GM18502 (cell line): ENCODE measurements at regions not wholly inside any gene's neighbourhood (a gene's known extent, or its start where the extent isn't known, plus 50 kb on each side); places are given as distances from the start of the nearest gene placed in this dataset.

Experiments used
- ATAC-seq: cut with Tn5 transposase; IDR thresholded peaks from one replicate; pipeline ENCODE4 v1.9.1; 2021; ENCODE audit warnings: mild to moderate bottlenecking; ENCODE audit not compliant: unreplicated experiment, poor library complexity

- ATAC-seq, result no peak
These were observed 249.7 kb downstream of the C4orf33 start for GRCh38 chr4:129345609-129346008.

- no peak for ATAC-seq
These were observed 250.1 kb downstream of the C4orf33 start for GRCh38 chr4:129346036-129346435.

DNA sequence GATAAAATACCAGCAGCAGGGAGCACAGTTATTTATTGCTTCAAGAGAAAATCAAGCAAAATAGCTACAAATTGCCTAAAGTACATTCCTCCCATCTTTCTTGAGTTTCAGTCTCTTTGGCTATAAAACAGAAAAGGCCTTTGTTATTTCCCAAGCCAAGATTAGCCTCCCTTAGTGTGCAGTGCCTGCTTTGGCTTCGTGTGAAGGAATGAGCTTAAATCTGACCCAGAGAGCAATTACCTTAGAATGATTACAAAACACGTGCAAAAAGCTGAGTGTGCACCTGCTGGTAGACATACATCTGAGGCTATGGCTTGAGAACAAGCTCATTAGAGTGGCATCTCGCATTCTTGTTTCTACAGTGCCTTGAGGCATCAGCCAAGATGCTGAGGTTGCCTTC is 250.8 kb downstream of the C4orf33 start:
- no peak for ATAC-seq

DNA sequence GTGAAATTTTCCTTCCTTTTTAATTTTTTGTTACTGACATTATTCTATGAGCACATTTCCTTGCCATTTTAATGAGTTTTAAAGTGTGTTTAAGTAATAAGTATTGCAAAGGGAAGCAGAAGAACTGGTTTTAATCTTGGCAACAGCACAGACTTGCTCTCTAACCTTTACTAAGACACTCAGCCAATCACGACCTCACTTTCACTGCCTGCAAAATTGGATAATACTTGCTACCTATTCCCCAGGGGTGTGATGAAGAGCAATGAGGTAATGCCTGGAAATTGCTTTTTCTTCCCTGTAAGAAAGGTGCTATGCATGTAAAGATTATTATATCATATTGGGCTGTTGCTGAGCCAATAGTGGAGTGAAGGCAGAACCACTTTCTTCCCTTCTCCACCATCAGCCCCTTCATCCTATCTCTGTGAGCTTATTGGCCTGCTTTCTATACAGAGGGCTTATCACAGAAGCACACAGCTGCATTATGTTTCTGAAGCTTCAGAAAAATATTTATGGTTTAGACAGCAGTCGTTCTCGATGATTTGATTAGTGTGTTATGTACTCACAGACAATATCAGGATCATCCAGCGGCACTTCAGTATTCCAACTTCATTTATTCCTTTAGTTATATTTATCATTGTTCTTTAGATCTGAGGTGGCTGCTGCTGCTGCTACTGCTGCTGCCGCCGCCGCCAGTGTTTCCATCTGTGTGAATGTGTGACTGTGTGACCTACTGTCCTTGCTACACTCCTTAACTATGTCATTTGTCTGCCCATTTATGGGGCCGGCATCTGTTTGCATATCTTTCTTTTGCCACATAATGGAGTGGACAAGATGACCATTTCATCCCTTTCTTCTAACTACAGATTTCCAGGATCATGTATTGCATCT is 255.1 kb downstream of the C4orf33 start:
- ATAC-seq, result no peak

DNA sequence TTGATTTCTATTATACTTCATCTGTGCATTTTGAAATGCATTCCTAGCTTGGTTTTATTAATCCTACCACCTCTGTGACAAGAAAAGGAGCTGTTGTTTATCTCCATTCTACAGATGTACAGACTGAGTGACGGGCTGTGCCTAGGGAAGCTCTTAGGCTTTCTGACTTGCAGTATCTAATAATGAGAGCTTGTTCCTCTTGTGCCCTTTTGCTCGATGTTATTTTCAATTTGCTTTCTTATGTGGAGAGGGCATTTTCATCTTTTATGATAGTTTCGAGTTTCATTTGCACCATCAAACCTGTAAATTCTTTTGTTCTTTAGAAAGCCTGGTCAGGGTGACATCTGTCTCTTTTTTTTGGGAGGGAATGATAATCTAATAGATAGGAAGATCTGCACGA is 256.5 kb downstream of the C4orf33 start:
- ATAC-seq, result no peak

GRCh38 chr4:129353490-129353889 is 257.5 kb downstream of the C4orf33 start:
- ATAC-seq, result no peak

DNA sequence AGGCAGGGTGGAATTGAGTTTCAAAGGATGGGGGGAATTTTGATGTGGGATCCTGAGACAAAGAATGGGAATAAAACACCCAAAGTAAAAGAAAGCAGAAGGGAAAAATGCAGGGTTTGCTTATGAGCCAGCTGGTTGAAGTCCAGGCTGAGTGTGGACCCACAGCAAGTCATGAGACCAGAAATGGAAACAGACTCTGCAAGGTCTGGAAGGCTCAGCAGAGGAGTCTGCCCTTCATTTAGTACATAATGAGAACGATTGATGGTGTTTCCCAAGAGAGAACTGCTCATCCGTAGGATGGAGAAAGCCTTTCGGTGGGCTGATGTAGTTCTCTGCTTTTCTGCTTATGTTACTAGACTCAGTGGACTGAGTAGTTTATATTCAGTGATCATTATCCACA is 259.1 kb downstream of the C4orf33 start:
- ATAC-seq, result no peak

- no peak for ATAC-seq
These were observed 259.6 kb downstream of the C4orf33 start for GRCh38 chr4:129355516-129355915.

- ATAC-seq, result no peak
These were observed 262.6 kb downstream of the C4orf33 start for GRCh38 chr4:129358571-129358970.

- no peak for ATAC-seq
These were observed 263.5 kb downstream of the C4orf33 start for GRCh38 chr4:129359461-129359860.

DNA sequence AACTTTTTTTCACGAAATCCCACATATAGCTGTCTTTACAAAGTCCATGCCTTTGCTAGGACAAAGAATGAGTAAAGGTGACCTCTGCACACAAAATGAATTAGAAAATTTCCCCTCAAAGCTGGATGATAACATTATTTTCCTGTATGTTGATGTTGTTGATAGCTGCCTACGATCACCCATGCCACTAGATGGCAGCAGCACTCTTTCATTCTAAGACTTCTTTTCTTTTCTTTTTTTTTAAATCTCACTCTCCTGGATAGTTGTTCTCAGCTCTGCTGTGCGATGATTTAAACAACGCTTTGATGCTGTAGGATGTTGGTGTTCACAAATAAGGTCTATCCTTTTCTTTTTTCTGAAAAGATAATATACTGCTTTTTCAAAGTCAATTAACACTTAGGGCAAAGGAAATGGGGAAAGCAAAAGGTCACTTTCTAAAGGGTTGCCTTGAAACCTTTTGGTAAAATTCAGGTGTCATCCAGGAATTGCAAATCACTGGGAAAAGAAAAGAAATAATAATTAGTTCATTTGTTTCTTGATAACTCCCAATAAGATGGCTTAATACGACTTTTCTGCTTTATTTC is 266.8 kb downstream of the C4orf33 start:
- peak; percentile 91 for ATAC-seq

DNA sequence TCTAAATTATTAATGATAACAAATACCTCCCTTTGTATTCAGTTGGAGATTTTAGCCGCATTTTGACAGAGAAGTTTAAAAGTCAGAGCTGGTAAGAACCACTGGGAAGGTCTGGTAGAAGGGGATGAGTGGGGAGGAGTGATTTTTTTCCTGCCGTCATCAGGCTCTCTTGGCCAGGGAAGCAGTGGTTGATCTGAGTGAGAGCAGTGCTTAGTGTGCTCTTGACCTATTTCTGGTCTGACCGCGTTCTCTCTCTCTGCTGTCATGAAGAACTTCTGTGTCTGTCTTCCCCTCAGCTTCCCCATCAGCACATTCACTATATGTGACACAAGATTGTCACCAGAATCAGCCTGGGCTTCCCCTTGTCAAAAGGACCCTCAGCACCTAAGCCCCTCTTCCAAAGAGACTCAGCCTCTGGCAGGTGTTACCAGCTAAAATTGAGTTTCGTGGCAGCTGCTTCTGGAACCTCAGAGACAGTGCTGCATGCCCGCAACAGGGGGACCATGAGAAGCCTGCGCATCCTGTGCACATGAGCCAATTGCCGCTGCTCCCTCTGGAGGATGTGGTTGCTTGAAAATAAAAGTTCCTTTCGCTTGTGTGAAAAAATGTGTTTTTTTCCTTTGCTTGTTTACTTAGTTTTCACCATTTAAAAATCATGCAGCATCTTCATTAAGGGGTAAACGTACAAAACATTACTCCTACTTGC is 268.9 kb downstream of the C4orf33 start:
- no peak for ATAC-seq

DNA sequence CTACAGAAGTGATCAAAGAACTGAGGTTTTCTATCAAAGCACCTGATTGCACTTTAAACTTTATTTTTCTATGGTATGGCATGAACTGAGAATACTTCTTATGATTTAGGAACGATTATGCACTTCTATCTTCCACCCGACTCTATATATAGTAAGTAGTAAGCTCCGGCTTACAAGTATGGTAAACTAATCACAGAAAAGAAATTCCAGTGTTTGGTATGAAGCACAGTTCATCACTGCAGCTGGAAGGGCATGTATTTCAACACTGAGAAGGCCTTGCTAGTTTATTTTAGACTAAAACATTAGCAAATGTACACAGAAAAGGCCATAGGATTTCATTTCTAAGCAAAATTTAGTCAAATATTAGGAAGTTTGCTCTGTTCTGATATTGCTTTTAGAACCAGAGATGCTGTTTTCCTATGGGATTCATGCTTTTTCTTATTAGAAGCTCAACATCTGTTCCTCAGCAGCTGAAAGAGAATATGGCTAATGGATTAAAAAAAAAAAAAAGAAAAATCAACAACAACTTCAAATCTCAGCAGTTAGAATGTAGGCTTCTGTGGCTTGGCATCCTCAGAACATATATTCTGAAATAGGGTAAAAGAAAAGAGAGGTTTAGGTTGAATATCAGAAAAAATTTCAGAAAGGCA is 273.5 kb downstream of the C4orf33 start:
- ATAC-seq, result no peak

GRCh38 chr4:129371065-129371464 is 275.1 kb downstream of the C4orf33 start:
- no peak for ATAC-seq

DNA sequence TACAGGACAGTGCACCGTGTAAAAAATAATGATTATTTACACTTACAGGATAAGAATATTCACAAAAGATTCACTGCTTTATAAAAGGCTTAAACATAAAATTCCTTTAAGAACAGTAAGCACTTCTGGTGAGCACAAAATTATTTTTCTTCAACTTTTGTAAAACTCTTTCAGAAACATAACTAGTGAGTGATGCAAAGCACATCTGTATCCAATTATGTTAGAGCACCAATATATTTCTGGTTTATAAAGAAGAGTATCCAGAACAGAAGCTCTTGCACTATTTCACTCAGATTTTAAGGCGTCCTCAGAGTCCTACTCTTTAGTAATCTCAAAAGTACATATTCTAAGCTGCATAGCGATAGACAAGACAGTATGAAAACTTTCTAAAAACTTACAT is 276.0 kb downstream of the C4orf33 start:
- no peak for ATAC-seq

- no peak for ATAC-seq
These were observed 281.3 kb downstream of the C4orf33 start for GRCh38 chr4:129377131-129377845.

GRCh38 chr4:129378364-129378763 is 282.4 kb downstream of the C4orf33 start:
- ATAC-seq, result no peak

- ATAC-seq, result no peak
These were observed 283.5 kb downstream of the C4orf33 start for GRCh38 chr4:129379429-129379828.

GRCh38 chr4:129384974-129385373 is 289.0 kb downstream of the C4orf33 start:
- no peak for ATAC-seq

GRCh38 chr4:129387666-129388065 is 291.7 kb downstream of the C4orf33 start:
- no peak for ATAC-seq
